ENCODE measurements at regions not wholly inside any gene's neighbourhood (a gene's known extent, or its start where the extent isn't known, plus 50 kb on each side); places are given as distances from the start of the nearest gene placed in this dataset.

DNA sequence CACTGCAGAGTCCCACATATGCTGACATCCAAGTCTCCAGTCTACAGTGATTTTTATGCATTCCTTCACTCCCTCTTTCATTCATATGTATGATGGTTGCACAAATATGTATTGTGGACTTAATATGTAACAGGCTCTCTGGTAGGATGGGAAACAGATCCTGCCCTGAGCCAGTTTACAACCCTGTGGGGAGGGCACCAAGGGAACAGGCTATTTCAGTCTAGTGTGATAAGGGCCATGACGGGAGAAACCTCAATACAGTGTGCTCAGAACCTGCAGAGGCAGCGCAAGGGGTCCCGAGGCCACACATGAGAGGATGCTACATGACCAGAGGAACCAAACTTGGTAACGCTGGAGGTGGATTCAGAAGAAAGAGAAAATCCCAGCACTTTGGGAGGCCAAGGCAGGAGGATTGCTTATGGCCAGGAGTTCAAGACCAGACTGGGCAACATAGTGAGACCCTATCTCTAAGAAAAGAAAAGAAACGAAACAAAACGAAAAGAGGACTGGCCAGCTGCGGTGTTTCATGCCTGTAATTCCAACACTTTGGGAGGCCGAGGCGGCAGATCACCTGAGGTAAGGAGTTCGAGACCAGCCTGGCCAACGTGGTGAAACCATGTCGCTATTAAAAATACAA lies 249.8 kb upstream of the JARID2 start:
- TF ChIP-seq EP300 (IDR thresholded peaks at IDR 0.05) (no peak), POLR2A (IDR thresholded peaks at IDR 0.05) (no peak)
- TF ChIP-seq, protein P1, sequence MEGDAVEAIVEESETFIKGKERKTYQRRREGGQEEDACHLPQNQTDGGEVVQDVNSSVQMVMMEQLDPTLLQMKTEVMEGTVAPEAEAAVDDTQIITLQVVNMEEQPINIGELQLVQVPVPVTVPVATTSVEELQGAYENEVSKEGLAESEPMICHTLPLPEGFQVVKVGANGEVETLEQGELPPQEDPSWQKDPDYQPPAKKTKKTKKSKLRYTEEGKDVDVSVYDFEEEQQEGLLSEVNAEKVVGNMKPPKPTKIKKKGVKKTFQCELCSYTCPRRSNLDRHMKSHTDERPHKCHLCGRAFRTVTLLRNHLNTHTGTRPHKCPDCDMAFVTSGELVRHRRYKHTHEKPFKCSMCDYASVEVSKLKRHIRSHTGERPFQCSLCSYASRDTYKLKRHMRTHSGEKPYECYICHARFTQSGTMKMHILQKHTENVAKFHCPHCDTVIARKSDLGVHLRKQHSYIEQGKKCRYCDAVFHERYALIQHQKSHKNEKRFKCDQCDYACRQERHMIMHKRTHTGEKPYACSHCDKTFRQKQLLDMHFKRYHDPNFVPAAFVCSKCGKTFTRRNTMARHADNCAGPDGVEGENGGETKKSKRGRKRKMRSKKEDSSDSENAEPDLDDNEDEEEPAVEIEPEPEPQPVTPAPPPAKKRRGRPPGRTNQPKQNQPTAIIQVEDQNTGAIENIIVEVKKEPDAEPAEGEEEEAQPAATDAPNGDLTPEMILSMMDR (IDR thresholded peaks at IDR 0.05) = no peak
- Histone ChIP-seq H3K36me3 (no peaks in the 10 kb centered on the region), H3K9me3 (no peaks in the 10 kb centered on the region), H3K4me3 (no peak overlapping the region), H3K4me1 (ENCODE audit: insufficient read depth) (no peaks in the 10 kb centered on the region), H3K27me3 (no peaks in the 10 kb centered on the region), H3K27ac (no peak overlapping the region)
- 91 to 93% (median 91%) methylated on average over 12 of the region's 12 CpGs for WGBS, 3 donors
- intact Hi-C loops (cut with DNase I) = no loop called here
- DNase-seq = no peak

DNA sequence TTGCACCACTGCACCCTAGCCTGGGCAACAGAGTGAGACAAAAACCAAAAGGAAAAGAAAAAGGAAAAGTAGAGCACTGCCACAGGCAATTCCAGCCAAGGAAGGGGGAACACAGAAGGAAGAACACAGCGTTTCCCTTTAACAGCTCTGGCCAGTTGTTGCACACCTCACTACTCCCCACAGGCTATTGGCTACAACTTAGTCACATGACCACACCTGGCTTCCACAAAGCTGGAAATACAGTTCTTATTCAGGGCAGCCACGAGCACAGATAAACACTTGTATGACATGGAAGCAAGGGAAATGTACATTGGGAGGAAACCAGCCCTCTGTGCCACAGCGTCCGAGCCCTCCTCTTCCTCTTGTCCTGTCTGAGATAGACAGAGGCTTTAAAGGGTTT lies 249.0 kb upstream of the JARID2 start:
- H3K9me3 ChIP-seq = no peaks in the 10 kb centered on the region
- no peak for DNase-seq
- H3K4me1 ChIP-seq (ENCODE audit: insufficient read depth) = no peaks in the 10 kb centered on the region
- intact Hi-C loops (cut with DNase I) = no loop called here
- H3K36me3 ChIP-seq = no peaks in the 10 kb centered on the region
- no peak overlapping the region for H3K4me3 ChIP-seq
- no peaks in the 10 kb centered on the region for H3K27me3 ChIP-seq
- TF ChIP-seq EP300 (IDR thresholded peaks at IDR 0.05) (no peak), POLR2A (IDR thresholded peaks at IDR 0.05) (no peak)
- TF ChIP-seq, protein P1 (IDR thresholded peaks at IDR 0.05) = no peak
- 66 to 77% (median 76%) methylated on average over 4 of the region's 4 CpGs for WGBS, 3 donors
- no peak overlapping the region for H3K27ac ChIP-seq

DNA sequence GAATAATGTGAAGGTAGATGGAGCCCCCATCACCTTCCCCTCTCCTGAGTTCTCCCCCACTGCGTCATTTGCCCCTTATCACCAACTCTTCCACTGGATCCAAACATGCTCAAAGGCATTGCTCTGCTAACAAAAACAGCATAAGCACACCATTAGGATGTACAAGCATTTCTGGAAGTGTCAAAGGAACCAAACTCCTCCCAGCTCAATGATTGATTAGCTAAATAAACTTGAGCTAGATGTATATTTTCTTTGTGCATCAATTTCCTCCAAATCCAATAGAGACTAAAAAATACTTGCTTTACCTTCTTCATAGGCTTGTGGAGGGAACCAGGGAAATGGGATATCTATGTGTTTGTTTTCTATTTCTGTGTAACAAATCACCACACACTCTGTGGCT lies 248.4 kb upstream of the JARID2 start:
- Histone ChIP-seq H3K4me3 (no peak overlapping the region), H3K9me3 (no peaks in the 10 kb centered on the region), H3K4me1 (ENCODE audit: insufficient read depth) (no peaks in the 10 kb centered on the region), H3K27me3 (no peaks in the 10 kb centered on the region), H3K36me3 (no peaks in the 10 kb centered on the region), H3K27ac (no peak overlapping the region)
- TF ChIP-seq POLR2A (IDR thresholded peaks at IDR 0.05) (no peak), EP300 (IDR thresholded peaks at IDR 0.05) (no peak)
- TF ChIP-seq, protein P1 (IDR thresholded peaks at IDR 0.05) = no peak
- intact Hi-C loops (cut with DNase I) = no loop called here
- DNase-seq = no peak
- 59 to 74% (median 72%) methylated on average over 1 of the region's 1 CpG for WGBS, 3 donors

DNA sequence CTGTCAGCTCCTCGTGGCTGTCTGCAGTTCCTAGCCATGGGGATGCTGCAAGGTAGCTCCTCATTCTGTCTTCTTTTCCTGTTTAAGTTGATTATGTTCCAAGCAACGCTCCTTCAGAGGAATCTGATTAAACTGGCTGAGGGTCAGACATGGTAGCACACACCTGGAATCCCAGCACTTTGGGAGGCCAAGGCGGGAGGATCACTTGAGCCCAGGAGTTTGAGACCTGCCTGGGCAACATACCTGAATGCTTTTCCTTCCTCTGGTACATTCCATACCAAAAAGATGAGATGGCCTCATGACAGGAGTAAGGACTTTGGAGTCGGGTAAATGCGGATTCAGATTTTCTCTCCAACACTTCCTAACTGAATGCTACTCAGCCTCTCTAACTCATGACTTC lies 246.8 kb upstream of the JARID2 start:
- WGBS, 3 donors = 83 to 90% (median 88%) methylated on average over 5 of the region's 5 CpGs
- H3K27ac ChIP-seq = no peak overlapping the region
- no peak for DNase-seq
- TF ChIP-seq EP300 (IDR thresholded peaks at IDR 0.05) (no peak), POLR2A (IDR thresholded peaks at IDR 0.05) (no peak)
- TF ChIP-seq, protein P1 (IDR thresholded peaks at IDR 0.05) = no peak
- no peaks in the 10 kb centered on the region for H3K27me3 ChIP-seq
- H3K4me3 ChIP-seq = no peak overlapping the region
- no peaks in the 10 kb centered on the region for H3K36me3 ChIP-seq
- intact Hi-C loops (cut with DNase I) = no loop called here
- H3K9me3 ChIP-seq = no peaks in the 10 kb centered on the region
- H3K4me1 ChIP-seq (ENCODE audit: insufficient read depth) = no peaks in the 10 kb centered on the region
